Head of caudate nucleus (tissue), 42 donors: ENCODE measurements at regions not wholly inside any gene's neighbourhood (a gene's known extent, or its start where the extent isn't known, plus 50 kb on each side); places are given as distances from the start of the nearest gene placed in this dataset.

Experiments used
- DNase-seq, 42 donors: peaks; one replicate each; pipeline versions ENCODE4 v3.0.0 to v3.0.0-alpha.2; 2020 to 2021; ENCODE audit warnings: mixed read lengths in 7 of 42
- intact Hi-C: fragments of 100-400 bp; cut with DNase I; formaldehyde crosslinking; loops from one replicate; pipeline ENCODE4 v1.15.0; 2022

GRCh38 chr11:115087791-115088190 lies 409.5 kb downstream of the NXPE2 start:
- intact Hi-C loops: no loop called here
- DNase-seq: no peak

GRCh38 chr11:115092516-115092915 lies 411.7 kb downstream of the CADM1 start:
- intact Hi-C loops: no loop called here
- DNase-seq: no peak

GRCh38 chr11:115097796-115098408 lies 406.3 kb downstream of the CADM1 start:
- intact Hi-C loops: no loop called here
- DNase-seq: no peak

GRCh38 chr11:115100706-115101105 lies 403.5 kb downstream of the CADM1 start:
- intact Hi-C loops: no loop called here
- no peak for DNase-seq

- no peak for DNase-seq
- intact Hi-C loops: no loop called here
These were observed 400.3 kb downstream of the CADM1 start for GRCh38 chr11:115103921-115104320.

GRCh38 chr11:115104851-115105453 lies 399.3 kb downstream of the CADM1 start:
- DNase-seq: peak in 1 of 42 donors; percentile 9
- intact Hi-C loops: no loop called here

GRCh38 chr11:115111066-115111465 lies 393.1 kb downstream of the CADM1 start:
- intact Hi-C loops: no loop called here
- peak in 14 of 42 donors; percentile 11 to 70 (median 36) for DNase-seq

- intact Hi-C loops: no loop called here
These were observed 391.5 kb downstream of the CADM1 start for GRCh38 chr11:115112754-115113153.

GRCh38 chr11:115117956-115118493 lies 386.2 kb downstream of the CADM1 start:
- DNase-seq: no peak
- intact Hi-C loops: no loop called here

More at GRCh38 chr11:115112754-115113153, 391.5 kb downstream of the CADM1 start:
- DNase-seq: no peak

- intact Hi-C loops: no loop called here
- DNase-seq: no peak
These were observed 385.1 kb downstream of the CADM1 start for GRCh38 chr11:115119146-115119545.
